Mucosa of descending colon (tissue), 3 donors: ENCODE measurements at regions not wholly inside any gene's neighbourhood (a gene's known extent, or its start where the extent isn't known, plus 50 kb on each side); places are given as distances from the start of the nearest gene placed in this dataset.

Experiments used
- ATAC-seq: fragments of 200-7000 bp; cut with Tn5 transposase; one replicate; pipeline ENCODE4 v1.9.1; 2020; ENCODE audit warnings: mild to moderate bottlenecking, moderate library complexity
- DNase-seq, 3 donors: peaks; one replicate each; pipeline ENCODE4 v3.0.0-alpha.2; 2020
- H3K36me3 ChIP-seq: fragments of 200-600 bp; one replicate; pipeline ENCODE4 v1.8.0; 2021; ENCODE audit warnings: low read depth, mild to moderate bottlenecking
- H3K4me1 ChIP-seq: fragments of 200-600 bp; one replicate; pipeline ENCODE4 v1.8.0; 2021; ENCODE audit warnings: low read depth, mild to moderate bottlenecking
- H3K4me3 ChIP-seq: fragments of 200-600 bp; one replicate; pipeline ENCODE4 v1.8.0; 2021; ENCODE audit warnings: mild to moderate bottlenecking
- H3K9me3 ChIP-seq: fragments of 200-600 bp; one replicate; pipeline ENCODE4 v1.8.0; 2021; ENCODE audit warnings: mild to moderate bottlenecking
- intact Hi-C, 2 donors: fragments of 100-400 bp; cut with DNase I in 1 of 2; cut with micrococcal nuclease in 1 of 2; formaldehyde crosslinking; loops; one replicate each; pipeline versions ENCODE4 v1.11.0 to v1.11.1; 2022; cut with DNase I, micrococcal nuclease
- TF ChIP-seq, protein P1 (sequence below): fragments of 200-600 bp; IDR thresholded peaks from one replicate; pipeline ENCODE4 v1.8.0; 2022; ENCODE audit warnings: antibody characterized with exemption, mild to moderate bottlenecking
- donor health status: DM: no; HTN: no; CAD: no; lungs with moderate emphysema.
- donor health status: DM: no; HTN: no; CAD: no.
- donor health status: DM: no; HTN: yes; CAD: no.

DNA sequence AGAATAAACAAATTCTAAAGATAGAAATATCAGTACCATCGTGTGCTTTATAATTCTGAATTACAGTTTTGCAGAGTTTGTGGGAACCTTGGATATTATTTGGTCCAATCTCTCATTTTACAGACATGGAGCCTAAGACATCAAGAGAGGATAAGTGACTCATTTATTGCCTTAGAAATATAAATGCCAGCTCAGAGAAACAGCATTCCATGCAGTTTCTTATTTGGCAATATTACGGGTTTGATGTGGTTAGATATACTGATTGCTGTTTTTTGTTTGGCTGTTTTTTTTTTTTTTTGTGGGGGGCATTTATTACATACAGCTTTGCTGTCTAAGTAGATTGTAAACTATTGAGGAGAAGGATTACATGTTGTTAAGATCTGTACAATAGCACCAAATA is 1241.1 kb upstream of the LRRTM1 start:
- no peak for ATAC-seq
- Histone ChIP-seq H3K4me1 (no peaks in the 10 kb centered on the region), H3K9me3 (no peaks in the 10 kb centered on the region), H3K36me3 (no peaks in the 10 kb centered on the region), H3K4me3 (no peak overlapping the region)
- intact Hi-C loops, result no loop called here
- no peak for DNase-seq
- TF ChIP-seq, protein P1, sequence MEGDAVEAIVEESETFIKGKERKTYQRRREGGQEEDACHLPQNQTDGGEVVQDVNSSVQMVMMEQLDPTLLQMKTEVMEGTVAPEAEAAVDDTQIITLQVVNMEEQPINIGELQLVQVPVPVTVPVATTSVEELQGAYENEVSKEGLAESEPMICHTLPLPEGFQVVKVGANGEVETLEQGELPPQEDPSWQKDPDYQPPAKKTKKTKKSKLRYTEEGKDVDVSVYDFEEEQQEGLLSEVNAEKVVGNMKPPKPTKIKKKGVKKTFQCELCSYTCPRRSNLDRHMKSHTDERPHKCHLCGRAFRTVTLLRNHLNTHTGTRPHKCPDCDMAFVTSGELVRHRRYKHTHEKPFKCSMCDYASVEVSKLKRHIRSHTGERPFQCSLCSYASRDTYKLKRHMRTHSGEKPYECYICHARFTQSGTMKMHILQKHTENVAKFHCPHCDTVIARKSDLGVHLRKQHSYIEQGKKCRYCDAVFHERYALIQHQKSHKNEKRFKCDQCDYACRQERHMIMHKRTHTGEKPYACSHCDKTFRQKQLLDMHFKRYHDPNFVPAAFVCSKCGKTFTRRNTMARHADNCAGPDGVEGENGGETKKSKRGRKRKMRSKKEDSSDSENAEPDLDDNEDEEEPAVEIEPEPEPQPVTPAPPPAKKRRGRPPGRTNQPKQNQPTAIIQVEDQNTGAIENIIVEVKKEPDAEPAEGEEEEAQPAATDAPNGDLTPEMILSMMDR, result no peak

DNA sequence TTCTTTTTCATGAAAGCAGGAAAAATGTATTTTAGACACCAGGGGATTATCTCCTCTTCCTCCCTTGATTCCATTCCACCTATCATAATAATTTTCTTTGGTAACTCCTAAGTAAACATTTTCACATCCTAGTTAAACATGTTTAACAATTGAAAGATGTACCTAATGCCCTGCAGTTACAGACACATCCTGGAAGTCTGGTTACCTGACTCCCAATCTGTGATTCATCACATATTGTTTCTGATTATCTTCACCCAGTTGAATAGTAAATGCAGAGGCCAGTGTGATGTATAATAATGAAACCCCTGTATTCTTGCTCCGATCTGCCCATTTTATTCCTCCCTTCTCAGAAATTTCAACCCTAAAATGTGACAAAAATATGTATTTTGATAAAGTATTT is 1237.6 kb upstream of the LRRTM1 start:
- H3K4me3 ChIP-seq, result no peak overlapping the region
- no peaks in the 10 kb centered on the region for H3K4me1 ChIP-seq
- H3K9me3 ChIP-seq, result no peaks in the 10 kb centered on the region
- ATAC-seq, result no peak
- TF ChIP-seq, protein P1, result no peak
- intact Hi-C loops, result no loop called here
- H3K36me3 ChIP-seq, result no peaks in the 10 kb centered on the region
- DNase-seq, result no peak

DNA sequence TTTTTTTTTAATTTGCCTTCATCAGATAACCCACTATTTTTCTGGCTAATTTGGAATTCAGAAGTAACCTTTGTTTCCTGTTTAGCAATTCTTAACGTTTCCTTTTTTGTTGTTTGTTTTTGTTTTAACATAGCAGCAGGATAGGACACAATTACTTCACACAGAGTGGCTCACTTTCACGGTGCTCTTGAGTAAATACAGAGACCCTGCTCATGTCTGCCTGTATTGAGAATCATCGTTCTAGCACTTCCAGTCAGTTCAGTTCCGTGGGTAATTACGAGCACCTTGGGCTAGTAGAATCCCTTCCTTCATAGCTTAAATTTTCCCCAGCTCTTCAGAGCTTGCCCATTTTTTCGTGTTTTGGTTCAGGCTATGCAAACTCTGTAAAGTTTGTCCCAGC is 1225.4 kb upstream of the LRRTM1 start:
- Histone ChIP-seq H3K36me3 (no peaks in the 10 kb centered on the region), H3K4me1 (no peaks in the 10 kb centered on the region), H3K4me3 (no peak overlapping the region), H3K9me3 (peaks cover 5% of the 10 kb centered on the region)
- DNase-seq (no peak), ATAC-seq (no peak)
- intact Hi-C loops, result no loop called here
- TF ChIP-seq, protein P1, result no peak

DNA sequence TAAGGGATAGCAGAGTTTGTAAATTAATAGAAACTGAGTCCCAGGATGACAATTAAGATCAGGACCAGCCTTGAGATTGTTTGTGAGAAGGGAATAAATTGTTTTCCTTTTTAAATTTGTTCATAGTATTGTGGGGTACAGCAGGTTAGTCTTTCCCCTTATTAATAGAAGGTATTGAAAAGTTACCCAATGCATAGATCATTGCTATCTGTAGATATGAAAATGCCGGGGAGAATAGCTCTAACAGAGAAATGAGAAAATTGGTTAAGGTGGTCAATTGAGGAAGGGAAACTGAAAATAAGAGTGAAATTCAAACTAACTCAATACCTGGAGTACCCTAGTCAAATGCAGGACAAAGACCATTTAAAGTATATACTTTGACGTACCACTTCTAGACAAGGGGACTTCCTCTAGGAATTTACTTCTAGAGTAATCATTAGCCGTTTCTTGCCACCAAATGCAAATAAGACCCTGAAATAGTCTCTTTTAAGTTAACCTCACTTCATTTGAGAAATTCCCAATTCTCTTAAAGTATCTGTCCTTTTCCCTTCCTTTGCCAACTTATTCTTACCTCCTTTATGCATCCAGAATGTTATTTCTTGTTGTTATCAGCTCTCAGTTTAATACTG is 1224.4 kb upstream of the LRRTM1 start:
- Histone ChIP-seq H3K4me1 (no peaks in the 10 kb centered on the region), H3K36me3 (no peaks in the 10 kb centered on the region), H3K4me3 (no peak overlapping the region), H3K9me3 (peaks cover 5% of the 10 kb centered on the region)
- no peak for DNase-seq
- TF ChIP-seq, protein P1, result no peak
- no peak for ATAC-seq
- intact Hi-C loops, result no loop called here

DNA sequence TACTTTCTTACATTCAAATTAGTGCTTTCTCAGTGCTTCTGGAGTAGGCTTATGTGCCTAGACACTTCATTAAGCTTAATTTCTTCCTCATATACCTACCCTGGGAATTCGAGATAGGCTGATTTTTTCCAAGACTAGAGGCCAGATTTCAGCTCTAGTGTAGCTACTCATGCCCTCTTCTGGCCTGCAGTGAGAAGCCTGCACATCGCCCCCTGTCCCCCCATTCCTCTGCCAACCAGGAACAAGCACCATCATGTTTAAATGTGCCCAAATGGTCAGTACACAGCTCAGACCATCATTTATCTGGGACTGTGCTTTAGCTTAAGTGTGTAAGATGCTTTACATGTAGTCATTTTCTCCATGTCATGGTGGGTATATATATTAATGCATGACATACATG is 1218.8 kb upstream of the LRRTM1 start:
- Histone ChIP-seq H3K36me3 (no peaks in the 10 kb centered on the region), H3K9me3 (peaks cover 5% of the 10 kb centered on the region), H3K4me1 (no peaks in the 10 kb centered on the region), H3K4me3 (no peak overlapping the region)
- no peak for DNase-seq
- TF ChIP-seq, protein P1, result no peak
- ATAC-seq, result no peak
- intact Hi-C loops, result no loop called here

DNA sequence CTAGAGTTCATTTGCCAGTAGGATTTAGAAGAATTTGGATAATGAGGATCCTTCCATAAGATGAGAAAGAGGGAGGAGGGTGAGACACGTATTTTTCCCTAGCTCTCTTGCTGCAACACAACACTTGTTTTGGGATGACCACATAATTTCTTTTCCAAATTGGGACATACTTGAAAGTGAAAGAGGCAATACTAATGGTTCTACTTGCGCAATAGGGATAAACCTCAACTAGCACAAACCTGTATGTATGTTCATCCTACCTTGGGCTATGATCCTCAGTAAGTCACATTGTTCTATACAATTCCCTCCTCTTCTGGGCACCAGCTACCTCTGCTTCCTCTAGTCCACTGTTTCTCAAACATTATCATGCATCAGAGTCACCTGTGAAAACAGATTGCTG is 1208.8 kb upstream of the LRRTM1 start:
- H3K36me3 ChIP-seq, result no peaks in the 10 kb centered on the region
- ATAC-seq (no peak), DNase-seq (no peak)
- H3K4me3 ChIP-seq, result no peak overlapping the region
- TF ChIP-seq, protein P1, result no peak
- H3K9me3 ChIP-seq, result peaks cover 5% of the 10 kb centered on the region
- H3K4me1 ChIP-seq, result no peaks in the 10 kb centered on the region
- intact Hi-C loops, result no loop called here
